IPS-20b (cell line): ENCODE measurements at regions not wholly inside any gene's neighbourhood (a gene's known extent, or its start where the extent isn't known, plus 50 kb on each side); places are given as distances from the start of the nearest gene placed in this dataset.
"Not testable (repeated sequence)": the region's sequence is repeated elsewhere in the genome, so short reads cannot be mapped to it uniquely, and the experiment has no call there.

ENCODE experiments used
- H3K27ac ChIP-seq: one replicate; pipeline ENCODE4 v1.5.1; 2013; ENCODE audit warnings: low read length
- H3K27me3 ChIP-seq: 2 replicates; pipeline ENCODE4 v1.6.1; 2013; ENCODE audit warnings: mild to moderate bottlenecking, low read length, inconsistent platforms; ENCODE audit not compliant: insufficient read depth
- H3K36me3 ChIP-seq: 2 replicates; pipeline ENCODE4 v1.6.1; 2013; ENCODE audit warnings: low read depth, mild to moderate bottlenecking, inconsistent platforms, low read length, moderate library complexity; ENCODE audit not compliant: insufficient read depth
- H3K4me1 ChIP-seq: 2 replicates; pipeline ENCODE4 v1.6.1; 2013; ENCODE audit warnings: mild to moderate bottlenecking, control low read depth, inconsistent platforms, low read length, moderate library complexity; ENCODE audit not compliant: insufficient read depth
- H3K4me3 ChIP-seq: 2 replicates; pipeline ENCODE4 v1.5.1; 2013; ENCODE audit warnings: mild to moderate bottlenecking, low read length, inconsistent platforms
- H3K9ac ChIP-seq: 2 replicates; pipeline ENCODE4 v1.6.1; 2013; ENCODE audit warnings: low read depth, mild to moderate bottlenecking, inconsistent platforms, low read length, moderate library complexity
- H3K9me3 ChIP-seq: 2 replicates; pipeline ENCODE4 v1.6.1; 2013; ENCODE audit warnings: mild to moderate bottlenecking, low read depth, low read length, inconsistent platforms; ENCODE audit not compliant: insufficient read depth

GRCh38 chr15:31223478-31224350, 102.9 kb upstream of the KLF13 start:
- Histone ChIP-seq H3K9me3 (no peaks in the 10 kb centered on the region), H3K4me3 (no peak overlapping the region), H3K9ac (no peak overlapping the region), H3K36me3 (no peaks in the 10 kb centered on the region), H3K27ac (no peak overlapping the region), H3K27me3 (no peaks in the 10 kb centered on the region), H3K4me1 (peaks cover 10% of the 10 kb centered on the region; the same call in 1 of the 2 replicates)

DNA sequence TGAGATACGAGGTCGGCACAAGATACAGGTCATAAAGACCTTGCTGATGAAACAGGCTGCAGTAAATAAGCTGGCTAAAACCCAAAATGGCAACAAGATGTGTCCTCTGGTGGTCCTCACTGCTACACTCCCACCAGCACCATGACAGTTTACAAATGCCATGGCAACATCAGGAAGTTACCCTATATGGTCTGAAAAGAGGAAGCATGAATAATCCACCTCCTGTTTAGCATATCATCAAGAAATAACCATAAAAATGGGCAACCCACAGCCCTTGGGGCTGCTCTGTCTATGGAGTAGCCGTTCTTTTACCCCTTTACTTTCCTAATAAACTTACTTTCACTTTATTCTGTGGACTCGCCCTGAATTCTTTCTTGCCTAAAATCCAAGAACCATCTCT, 102.0 kb upstream of the KLF13 start:
- not testable (repeated sequence) for H3K27me3 ChIP-seq, H3K4me1 ChIP-seq, H3K9ac ChIP-seq, H3K4me3 ChIP-seq, H3K27ac ChIP-seq, H3K36me3 ChIP-seq, H3K9me3 ChIP-seq

DNA sequence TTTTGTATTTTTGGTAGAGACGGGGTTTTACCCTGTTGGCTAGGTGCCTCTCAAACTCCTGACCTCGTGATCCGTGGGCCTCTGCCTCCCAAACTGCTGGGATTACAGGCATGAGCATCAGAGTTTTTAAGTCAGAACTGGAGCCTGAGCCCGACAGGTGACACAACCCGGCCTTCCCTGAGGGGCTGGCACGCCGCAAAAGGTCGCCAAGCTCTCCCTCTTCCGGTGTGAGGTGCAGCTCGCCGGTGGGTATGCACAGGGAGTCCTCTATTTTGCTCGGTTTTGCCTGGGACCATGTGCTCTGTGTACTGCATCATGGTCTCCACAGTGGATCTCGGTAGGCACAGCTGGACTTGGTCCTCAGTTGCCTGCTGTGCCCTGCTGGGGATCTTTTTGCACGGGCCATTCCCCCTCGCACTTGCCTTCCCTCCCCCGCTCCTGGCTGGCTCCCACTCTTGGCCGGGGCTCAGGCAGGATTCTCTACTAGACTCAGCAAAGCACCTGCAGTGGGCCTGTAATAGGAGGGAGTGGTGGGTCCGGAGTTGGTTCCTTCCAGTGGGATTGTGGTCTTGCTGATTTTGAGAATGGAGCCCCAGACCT, 101.2 kb upstream of the KLF13 start:
- Histone ChIP-seq H3K27ac (no peak overlapping the region), H3K36me3 (no peaks in the 10 kb centered on the region), H3K9ac (no peak overlapping the region), H3K27me3 (no peaks in the 10 kb centered on the region), H3K9me3 (no peaks in the 10 kb centered on the region), H3K4me3 (no peak overlapping the region), H3K4me1 (peaks cover 10% of the 10 kb centered on the region; the same call in 1 of the 2 replicates)

DNA sequence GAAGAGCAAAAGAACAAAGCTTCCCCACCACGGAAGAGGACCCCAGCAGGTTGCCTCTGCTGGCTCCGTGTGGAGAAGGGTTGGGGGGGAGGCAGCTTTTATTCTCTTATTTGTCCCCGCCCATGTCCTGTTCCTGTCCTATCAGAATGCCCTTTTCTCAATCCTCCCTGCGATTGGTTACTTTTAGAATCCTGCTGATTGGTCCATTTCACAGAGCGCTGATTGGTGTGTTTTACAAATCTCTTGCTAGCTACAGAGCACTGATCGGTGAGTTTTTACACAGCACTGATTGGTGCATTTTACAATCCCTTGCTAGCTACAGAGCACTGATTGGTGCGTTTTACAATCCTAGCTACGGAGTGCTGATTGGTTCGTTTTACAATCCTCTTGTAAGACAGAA, 100.6 kb upstream of the KLF13 start:
- no peak overlapping the region for H3K4me3 ChIP-seq
- peaks cover 10% of the 10 kb centered on the region; the same call in 1 of the 2 replicates for H3K4me1 ChIP-seq
- H3K27ac ChIP-seq: no peak overlapping the region
- H3K36me3 ChIP-seq: no peaks in the 10 kb centered on the region
- H3K9ac ChIP-seq: no peak overlapping the region
- H3K9me3 ChIP-seq: no peaks in the 10 kb centered on the region
- H3K27me3 ChIP-seq: no peaks in the 10 kb centered on the region

- Histone ChIP-seq H3K9ac (no peak overlapping the region), H3K4me1 (peaks cover 10% of the 10 kb centered on the region; the same call in 1 of the 2 replicates), H3K9me3 (no peaks in the 10 kb centered on the region), H3K27me3 (no peaks in the 10 kb centered on the region), H3K27ac (no peak overlapping the region), H3K36me3 (no peaks in the 10 kb centered on the region), H3K4me3 (no peak overlapping the region)
Measured at GRCh38 chr15:31227235-31227634, 99.4 kb upstream of the KLF13 start.

DNA sequence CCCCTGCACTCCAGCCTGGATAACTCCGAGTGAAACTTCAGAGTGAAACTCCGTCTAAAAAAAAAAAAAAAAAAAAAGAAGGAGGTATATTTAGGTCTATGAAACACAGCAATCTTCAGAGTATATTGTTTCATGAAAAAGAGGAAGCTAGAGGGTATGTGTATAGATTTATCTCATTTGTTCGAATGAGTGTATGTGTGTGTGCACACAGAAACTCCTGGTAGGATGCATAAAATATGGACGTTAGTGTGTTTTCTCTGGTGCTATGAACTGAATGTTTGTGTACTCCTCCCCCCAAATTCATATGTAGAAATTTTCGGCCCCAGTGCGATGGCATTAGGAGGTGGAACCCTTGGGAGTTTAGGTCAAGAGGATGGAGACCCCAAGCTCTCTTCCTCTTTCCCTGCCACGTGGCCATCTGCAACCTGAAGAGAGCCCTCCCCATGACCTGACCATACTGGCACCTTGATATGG, 98.6 kb upstream of the KLF13 start:
- no peak overlapping the region for H3K27ac ChIP-seq
- peaks cover 2% of the 10 kb centered on the region; the same call in 1 of the 2 replicates for H3K4me1 ChIP-seq
- no peaks in the 10 kb centered on the region for H3K36me3 ChIP-seq
- H3K9me3 ChIP-seq: no peaks in the 10 kb centered on the region
- no peaks in the 10 kb centered on the region for H3K27me3 ChIP-seq
- no peak overlapping the region for H3K4me3 ChIP-seq
- no peak overlapping the region for H3K9ac ChIP-seq

- Histone ChIP-seq H3K4me3 (no peak overlapping the region), H3K9me3 (no peaks in the 10 kb centered on the region), H3K36me3 (no peaks in the 10 kb centered on the region), H3K27ac (no peak overlapping the region), H3K27me3 (no peaks in the 10 kb centered on the region), H3K9ac (no peak overlapping the region), H3K4me1 (no peaks in the 10 kb centered on the region; the same call in 1 of the 2 replicates)
Measured at GRCh38 chr15:31228980-31229826, 97.4 kb upstream of the KLF13 start.

DNA sequence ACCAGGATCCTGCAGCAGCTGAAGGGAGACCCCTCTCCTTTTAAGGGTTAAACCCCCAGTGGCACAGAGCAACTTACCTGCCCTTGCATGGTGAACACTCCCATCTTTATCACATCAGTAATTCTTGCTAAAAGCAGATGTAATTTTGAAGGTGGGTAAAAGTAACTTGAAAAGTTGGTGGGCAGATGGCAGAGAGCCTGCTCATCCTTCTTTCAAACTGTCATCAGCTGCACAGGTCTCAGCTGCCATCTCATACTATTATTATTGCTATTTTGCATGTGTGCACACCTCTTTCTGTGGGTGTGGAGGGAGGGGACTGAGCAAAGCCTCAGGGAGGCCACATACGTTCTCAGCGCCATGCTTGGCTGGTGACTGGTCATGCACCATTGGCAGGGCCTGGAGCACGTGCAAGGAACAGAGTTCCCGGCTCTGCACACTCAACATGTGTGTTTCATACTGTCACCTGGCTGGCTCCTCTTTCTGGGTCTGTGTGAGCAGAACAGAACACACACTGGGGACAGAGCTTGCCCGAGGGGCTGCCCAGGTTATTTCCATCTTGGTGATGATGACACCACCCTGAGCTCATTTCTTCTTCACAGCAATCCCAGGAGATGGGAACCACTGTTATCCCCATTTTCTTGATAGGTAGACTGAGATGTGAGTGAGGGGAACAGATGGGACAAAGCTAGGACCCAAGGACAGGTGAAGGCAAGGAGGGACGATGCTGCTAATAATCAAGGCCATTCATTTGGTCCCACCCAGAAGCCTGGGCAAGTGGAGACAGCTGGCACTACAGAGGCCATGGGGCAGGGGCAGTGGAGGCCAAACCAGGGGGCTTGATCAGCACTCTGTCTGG, 95.8 kb upstream of the KLF13 start:
- H3K27me3 ChIP-seq: no peaks in the 10 kb centered on the region
- H3K4me3 ChIP-seq: no peak overlapping the region
- H3K9me3 ChIP-seq: no peaks in the 10 kb centered on the region
- H3K9ac ChIP-seq: no peak overlapping the region
- H3K4me1 ChIP-seq: no peaks in the 10 kb centered on the region
- H3K36me3 ChIP-seq: no peaks in the 10 kb centered on the region
- H3K27ac ChIP-seq: no peak overlapping the region

- Histone ChIP-seq H3K27ac (no peak overlapping the region), H3K4me3 (no peak overlapping the region)
Measured at GRCh38 chr15:31234815-31235214, 91.8 kb upstream of the KLF13 start.

DNA sequence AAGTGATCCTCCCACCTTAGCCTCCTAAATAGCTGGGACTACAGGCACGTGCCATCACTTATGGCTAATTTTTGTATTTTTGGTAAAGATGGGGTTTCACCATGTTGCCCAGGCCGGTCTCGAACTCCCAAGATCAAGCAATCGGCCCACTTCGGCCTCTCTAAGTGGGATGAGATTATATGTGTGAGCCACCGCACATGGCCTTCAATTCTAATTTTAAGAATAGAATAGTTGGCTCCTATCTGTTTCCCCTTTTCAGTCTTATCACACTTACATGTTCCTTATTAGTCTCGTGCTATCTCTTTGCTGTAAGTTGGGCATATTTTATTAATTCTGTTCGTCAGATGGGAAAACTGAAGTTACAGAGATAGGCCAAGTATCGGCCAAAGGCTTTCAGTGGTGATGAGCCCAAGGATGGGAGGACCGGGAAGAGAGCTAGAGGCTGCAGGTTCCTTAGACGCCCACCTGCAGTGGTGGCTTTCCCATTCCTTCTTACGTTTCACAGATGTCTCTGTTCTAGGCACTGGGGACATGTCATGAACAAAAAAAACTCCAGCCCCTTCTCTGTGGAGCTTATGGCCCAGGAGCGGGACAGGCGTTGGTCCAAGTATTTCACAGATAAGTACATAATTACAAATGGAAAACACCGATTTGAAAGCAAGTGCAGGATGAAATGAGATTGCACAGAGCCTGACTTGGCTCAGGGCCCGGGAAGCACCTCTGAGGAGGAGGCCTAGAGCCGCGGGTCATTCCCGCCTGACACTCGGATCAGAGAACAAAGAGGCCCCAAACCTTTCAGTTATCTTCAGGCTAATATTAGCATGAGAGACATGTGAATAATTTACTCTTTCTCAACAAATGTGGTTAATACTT, 91.1 kb upstream of the KLF13 start:
- Histone ChIP-seq H3K4me3 (no peak overlapping the region), H3K36me3 (no peaks in the 10 kb centered on the region), H3K27me3 (no peaks in the 10 kb centered on the region), H3K9me3 (no peaks in the 10 kb centered on the region), H3K9ac (no peak overlapping the region), H3K27ac (no peak overlapping the region), H3K4me1 (no peaks in the 10 kb centered on the region)

More at GRCh38 chr15:31234815-31235214, 91.8 kb upstream of the KLF13 start:
- Histone ChIP-seq H3K27me3 (no peaks in the 10 kb centered on the region), H3K36me3 (no peaks in the 10 kb centered on the region), H3K9me3 (no peaks in the 10 kb centered on the region), H3K4me1 (no peaks in the 10 kb centered on the region), H3K9ac (no peak overlapping the region)
